Activated naive CD4-positive, alpha-beta T cell treated with anti-CD3 and anti-CD28 coated beads, Interleukin-2, amount 10 ng/mL, durations not matched to agents 7 days and 5 days (primary cell): ENCODE measurements at regions not wholly inside any gene's neighbourhood (a gene's known extent, or its start where the extent isn't known, plus 50 kb on each side); places are given as distances from the start of the nearest gene placed in this dataset.

ENCODE experiments used
- CTCF ChIA-PET: fragments of 350-600 bp; sonication (Branson Sonifier 250); formaldehyde crosslinking; loops from one replicate; lab custom pipeline; 2021; ENCODE audit warnings: antibody characterized with exemption; lab: Charles Lee
- DNase-seq: peaks from one replicate; pipeline ENCODE4 v3.0.0-alpha.2; 2020
- H3K27ac Mint-ChIP-seq: one replicate; pipeline ENCODE4 v1.8.0; 2021; ENCODE audit warnings: mild to moderate bottlenecking, moderate library complexity, mixed read lengths
- H3K27me3 Mint-ChIP-seq: one replicate; pipeline ENCODE4 v1.8.0; 2021; ENCODE audit warnings: mild to moderate bottlenecking, mixed read lengths
- H3K36me3 Mint-ChIP-seq: one replicate; pipeline ENCODE4 v1.8.0; 2021; ENCODE audit warnings: mixed read lengths
- H3K4me1 Mint-ChIP-seq: one replicate; pipeline ENCODE4 v1.8.0; 2021; ENCODE audit warnings: mixed read lengths
- H3K4me3 Mint-ChIP-seq: one replicate; pipeline ENCODE4 v1.8.0; 2021; ENCODE audit warnings: mild to moderate bottlenecking, moderate library complexity, mixed read lengths
- H3K9me3 Mint-ChIP-seq: one replicate; pipeline ENCODE4 v1.8.0; 2021; ENCODE audit warnings: mixed read lengths

- no peak for DNase-seq
- H3K9me3 Mint-ChIP-seq = peaks cover 4% of the 10 kb centered on the region
- CTCF ChIA-PET = no interaction called here
- no peak overlapping the region for H3K27ac Mint-ChIP-seq
- no peaks in the 10 kb centered on the region for H3K36me3 Mint-ChIP-seq
- no peaks in the 10 kb centered on the region for H3K27me3 Mint-ChIP-seq
- H3K4me3 Mint-ChIP-seq = no peak overlapping the region
- no peaks in the 10 kb centered on the region for H3K4me1 Mint-ChIP-seq
Measured at GRCh38 chr14:53360829-53361228, 207.7 kb upstream of the DDHD1 start.

GRCh38 chr14:53358166-53358565 is 205.0 kb upstream of the DDHD1 start:
- H3K4me3 Mint-ChIP-seq = no peak overlapping the region
- H3K9me3 Mint-ChIP-seq = peaks cover 4% of the 10 kb centered on the region
- DNase-seq = no peak
- CTCF ChIA-PET = no interaction called here
- H3K27ac Mint-ChIP-seq = no peak overlapping the region
- H3K4me1 Mint-ChIP-seq = no peaks in the 10 kb centered on the region
- no peaks in the 10 kb centered on the region for H3K36me3 Mint-ChIP-seq
- H3K27me3 Mint-ChIP-seq = no peaks in the 10 kb centered on the region

- Mint-ChIP-seq H3K27ac (no peak overlapping the region), H3K36me3 (no peaks in the 10 kb centered on the region), H3K4me1 (no peaks in the 10 kb centered on the region), H3K4me3 (no peak overlapping the region), H3K9me3 (peaks cover 2% of the 10 kb centered on the region), H3K27me3 (no peaks in the 10 kb centered on the region)
- no peak for DNase-seq
- CTCF ChIA-PET = interaction anchor here (0.7 kb wide), 1 partner anchor 61 kb away, joined by 3 read pairs; no protein-coding TSS in a partner anchor
Measured at GRCh38 chr14:53356361-53357150, 203.4 kb upstream of the DDHD1 start.

- H3K27me3 Mint-ChIP-seq = no peaks in the 10 kb centered on the region
- H3K4me3 Mint-ChIP-seq = no peak overlapping the region
- H3K27ac Mint-ChIP-seq = no peak overlapping the region
- DNase-seq = no peak
- H3K9me3 Mint-ChIP-seq = peaks cover 2% of the 10 kb centered on the region
- CTCF ChIA-PET = no interaction called here
- no peaks in the 10 kb centered on the region for H3K4me1 Mint-ChIP-seq
- no peaks in the 10 kb centered on the region for H3K36me3 Mint-ChIP-seq
Measured at GRCh38 chr14:53355581-53356112, 202.5 kb upstream of the DDHD1 start.

GRCh38 chr14:53354336-53354735 is 201.2 kb upstream of the DDHD1 start:
- H3K27ac Mint-ChIP-seq = no peak overlapping the region
- no peak for DNase-seq
- no peaks in the 10 kb centered on the region for H3K36me3 Mint-ChIP-seq
- CTCF ChIA-PET = interaction anchor here (1.2 kb wide), 1 partner anchor 29 kb away, joined by 3 read pairs; no protein-coding TSS in a partner anchor
- no peaks in the 10 kb centered on the region for H3K9me3 Mint-ChIP-seq
- H3K4me3 Mint-ChIP-seq = no peak overlapping the region
- no peaks in the 10 kb centered on the region for H3K4me1 Mint-ChIP-seq
- no peaks in the 10 kb centered on the region for H3K27me3 Mint-ChIP-seq

- Mint-ChIP-seq H3K9me3 (no peaks in the 10 kb centered on the region), H3K36me3 (no peaks in the 10 kb centered on the region), H3K4me3 (no peak overlapping the region), H3K27me3 (no peaks in the 10 kb centered on the region), H3K27ac (peak overlapping the region; percentile 9), H3K4me1 (no peaks in the 10 kb centered on the region)
- CTCF ChIA-PET = no interaction called here
- no peak for DNase-seq
Measured at GRCh38 chr14:53350866-53351265, 197.7 kb upstream of the DDHD1 start.

GRCh38 chr14:53350429-53350828 is 197.3 kb upstream of the DDHD1 start:
- H3K4me1 Mint-ChIP-seq = no peaks in the 10 kb centered on the region
- no peaks in the 10 kb centered on the region for H3K27me3 Mint-ChIP-seq
- DNase-seq = no peak
- CTCF ChIA-PET = no interaction called here
- H3K27ac Mint-ChIP-seq = no peak overlapping the region
- H3K4me3 Mint-ChIP-seq = no peak overlapping the region
- H3K9me3 Mint-ChIP-seq = no peaks in the 10 kb centered on the region
- H3K36me3 Mint-ChIP-seq = no peaks in the 10 kb centered on the region

- Mint-ChIP-seq H3K27me3 (no peaks in the 10 kb centered on the region), H3K4me3 (no peak overlapping the region), H3K27ac (no peak overlapping the region), H3K4me1 (no peaks in the 10 kb centered on the region), H3K9me3 (no peaks in the 10 kb centered on the region), H3K36me3 (no peaks in the 10 kb centered on the region)
- no peak for DNase-seq
- CTCF ChIA-PET = no interaction called here
Measured at GRCh38 chr14:53346988-53347387, 193.9 kb upstream of the DDHD1 start.

GRCh38 chr14:53341324-53341723 is 188.2 kb upstream of the DDHD1 start:
- H3K36me3 Mint-ChIP-seq = no peaks in the 10 kb centered on the region
- H3K9me3 Mint-ChIP-seq = no peaks in the 10 kb centered on the region
- no peak overlapping the region for H3K27ac Mint-ChIP-seq
- no peaks in the 10 kb centered on the region for H3K4me1 Mint-ChIP-seq
- DNase-seq = no peak
- no peak overlapping the region for H3K4me3 Mint-ChIP-seq
- no peaks in the 10 kb centered on the region for H3K27me3 Mint-ChIP-seq
- CTCF ChIA-PET = no interaction called here

GRCh38 chr14:53338192-53338591 is 185.1 kb upstream of the DDHD1 start:
- CTCF ChIA-PET = interaction anchor here (1.0 kb wide), 1 partner anchor 13 kb away, joined by 3 read pairs; no protein-coding TSS in a partner anchor

GRCh38 chr14:53336729-53337128 is 183.6 kb upstream of the DDHD1 start:
- no peaks in the 10 kb centered on the region for H3K4me1 Mint-ChIP-seq
- no peaks in the 10 kb centered on the region for H3K27me3 Mint-ChIP-seq
- H3K36me3 Mint-ChIP-seq = no peaks in the 10 kb centered on the region
- CTCF ChIA-PET = no interaction called here
- H3K9me3 Mint-ChIP-seq = no peaks in the 10 kb centered on the region
- DNase-seq = no peak
- no peak overlapping the region for H3K27ac Mint-ChIP-seq
- no peak overlapping the region for H3K4me3 Mint-ChIP-seq

More at GRCh38 chr14:53338192-53338591, 185.1 kb upstream of the DDHD1 start:
- Mint-ChIP-seq H3K4me3 (no peak overlapping the region), H3K4me1 (no peaks in the 10 kb centered on the region), H3K9me3 (no peaks in the 10 kb centered on the region), H3K27ac (no peak overlapping the region), H3K27me3 (no peaks in the 10 kb centered on the region), H3K36me3 (no peaks in the 10 kb centered on the region)
- no peak for DNase-seq

GRCh38 chr14:53333809-53334208 is 180.7 kb upstream of the DDHD1 start:
- Mint-ChIP-seq H3K36me3 (no peaks in the 10 kb centered on the region), H3K9me3 (no peaks in the 10 kb centered on the region), H3K27ac (no peak overlapping the region), H3K4me1 (no peaks in the 10 kb centered on the region), H3K27me3 (no peaks in the 10 kb centered on the region), H3K4me3 (no peak overlapping the region)
- no peak for DNase-seq
- CTCF ChIA-PET = no interaction called here

GRCh38 chr14:53331921-53332320 is 178.8 kb upstream of the DDHD1 start:
- CTCF ChIA-PET = no interaction called here
- Mint-ChIP-seq H3K4me3 (no peak overlapping the region), H3K27ac (no peak overlapping the region), H3K9me3 (no peaks in the 10 kb centered on the region), H3K36me3 (no peaks in the 10 kb centered on the region), H3K4me1 (no peaks in the 10 kb centered on the region), H3K27me3 (no peaks in the 10 kb centered on the region)
- DNase-seq = no peak

GRCh38 chr14:53331247-53331646 is 178.1 kb upstream of the DDHD1 start:
- Mint-ChIP-seq H3K36me3 (no peaks in the 10 kb centered on the region), H3K27ac (no peak overlapping the region), H3K4me3 (no peak overlapping the region), H3K27me3 (no peaks in the 10 kb centered on the region), H3K9me3 (no peaks in the 10 kb centered on the region), H3K4me1 (no peaks in the 10 kb centered on the region)
- CTCF ChIA-PET = no interaction called here
- no peak for DNase-seq

- no peaks in the 10 kb centered on the region for H3K36me3 Mint-ChIP-seq
- no peaks in the 10 kb centered on the region for H3K27me3 Mint-ChIP-seq
- CTCF ChIA-PET = no interaction called here
- H3K4me3 Mint-ChIP-seq = no peak overlapping the region
- DNase-seq = no peak
- H3K4me1 Mint-ChIP-seq = no peaks in the 10 kb centered on the region
- no peaks in the 10 kb centered on the region for H3K9me3 Mint-ChIP-seq
- H3K27ac Mint-ChIP-seq = no peak overlapping the region
Measured at GRCh38 chr14:53330441-53330840, 177.3 kb upstream of the DDHD1 start.
